ENCODE measurements at regions not wholly inside any gene's neighbourhood (a gene's known extent, or its start where the extent isn't known, plus 50 kb on each side); places are given as distances from the start of the nearest gene placed in this dataset.

GRCh38 chr12:41627476-41627875, 439.4 kb downstream of the PDZRN4 start:
- TF ChIP-seq CTCF (IDR thresholded peaks at IDR 0.05; ENCODE audit: low read depth, low read length) (no peak), EZH2phosphoT487 (IDR thresholded peaks at IDR 0.05; ENCODE audit: low read depth) (no peak)
